Esophagus (tissue), 2 donors: ENCODE measurements at regions not wholly inside any gene's neighbourhood (a gene's known extent, or its start where the extent isn't known, plus 50 kb on each side); places are given as distances from the start of the nearest gene placed in this dataset.

Source experiments
- H3K27ac ChIP-seq, 2 donors: one replicate each; pipeline ENCODE4 v1.5.1; 2013; ENCODE audit warnings: low read depth in 2 of 2, mild to moderate bottlenecking in 2 of 2, inconsistent platforms in 1 of 2, low read length in 1 of 2, moderate library complexity in 1 of 2
- H3K27me3 ChIP-seq, 2 donors: one replicate each; pipeline ENCODE4 v1.6.1; 2013; ENCODE audit warnings: low read length in 2 of 2, control low read depth in 1 of 2, mild to moderate bottlenecking in 1 of 2; ENCODE audit not compliant: insufficient read depth in 2 of 2, control insufficient read depth in 1 of 2
- H3K36me3 ChIP-seq, 2 donors: one replicate each; pipeline ENCODE4 v1.6.1; 2013; ENCODE audit warnings: low read length in 1 of 2; ENCODE audit not compliant: control insufficient read depth in 2 of 2, insufficient read depth in 2 of 2
- H3K4me1 ChIP-seq, 2 donors: one replicate each; pipeline ENCODE4 v1.6.1; 2013; ENCODE audit warnings: low read length in 1 of 2; ENCODE audit not compliant: control insufficient read depth in 2 of 2, insufficient read depth in 2 of 2
- H3K4me3 ChIP-seq, 2 donors: one replicate each; pipeline ENCODE4 v1.5.1; 2013; ENCODE audit warnings: low read length in 2 of 2, mild to moderate bottlenecking in 2 of 2, low read depth in 1 of 2, moderate library complexity in 1 of 2
- H3K9me3 ChIP-seq, 2 donors: one replicate each; pipeline ENCODE4 v1.6.1; 2013; ENCODE audit warnings: mild to moderate bottlenecking in 2 of 2, low read depth in 1 of 2, low read length in 1 of 2, moderate library complexity in 1 of 2; ENCODE audit not compliant: control insufficient read depth in 2 of 2, insufficient read depth in 1 of 2
- whole genome bisulfite sequencing, 2 donors: extraction: QIAGEN DNeasy Blood & Tissue Kit; methylation state at CpG; one replicate each; pipeline ENCODE4 v1.1.7; 2013; 5-methylcytosine and 5-hydroxymethylcytosine counted together
- donor health status: healthy with polysubstance abuse.
- donor health status: Bipolar disorder and iron deficiency.

DNA sequence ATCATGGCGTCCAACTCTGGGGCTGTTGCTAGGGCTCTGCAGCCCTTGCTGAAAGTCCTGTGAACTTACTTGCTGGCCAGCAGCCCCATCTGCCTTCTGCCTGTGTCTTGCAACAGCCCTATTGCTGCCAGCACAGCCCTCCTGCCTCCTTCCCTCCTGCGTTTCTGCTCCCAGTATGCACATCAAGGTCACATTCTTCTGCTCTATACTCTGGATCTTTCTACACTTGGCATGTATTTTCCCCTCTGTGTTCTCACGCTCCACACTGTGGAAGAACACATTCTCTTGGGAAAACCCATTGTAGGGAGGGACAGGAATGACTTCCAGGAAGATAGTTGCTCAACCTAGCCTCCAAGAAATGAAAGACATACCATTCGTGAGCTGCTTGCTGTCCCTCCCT lies 80.9 kb upstream of the PHACTR2 start:
- H3K27ac ChIP-seq, result no peak overlapping the region
- 61 to 70% methylated on average over 4 of the region's 4 CpGs for WGBS, 2 donors
- H3K4me1 ChIP-seq, result peaks cover 2 to 4% of the 10 kb centered on the region in 2 donors
- H3K9me3 ChIP-seq, result no peaks in the 10 kb centered on the region
- no peaks in the 10 kb centered on the region for H3K36me3 ChIP-seq
- no peak overlapping the region for H3K4me3 ChIP-seq
- no peaks in the 10 kb centered on the region for H3K27me3 ChIP-seq

DNA sequence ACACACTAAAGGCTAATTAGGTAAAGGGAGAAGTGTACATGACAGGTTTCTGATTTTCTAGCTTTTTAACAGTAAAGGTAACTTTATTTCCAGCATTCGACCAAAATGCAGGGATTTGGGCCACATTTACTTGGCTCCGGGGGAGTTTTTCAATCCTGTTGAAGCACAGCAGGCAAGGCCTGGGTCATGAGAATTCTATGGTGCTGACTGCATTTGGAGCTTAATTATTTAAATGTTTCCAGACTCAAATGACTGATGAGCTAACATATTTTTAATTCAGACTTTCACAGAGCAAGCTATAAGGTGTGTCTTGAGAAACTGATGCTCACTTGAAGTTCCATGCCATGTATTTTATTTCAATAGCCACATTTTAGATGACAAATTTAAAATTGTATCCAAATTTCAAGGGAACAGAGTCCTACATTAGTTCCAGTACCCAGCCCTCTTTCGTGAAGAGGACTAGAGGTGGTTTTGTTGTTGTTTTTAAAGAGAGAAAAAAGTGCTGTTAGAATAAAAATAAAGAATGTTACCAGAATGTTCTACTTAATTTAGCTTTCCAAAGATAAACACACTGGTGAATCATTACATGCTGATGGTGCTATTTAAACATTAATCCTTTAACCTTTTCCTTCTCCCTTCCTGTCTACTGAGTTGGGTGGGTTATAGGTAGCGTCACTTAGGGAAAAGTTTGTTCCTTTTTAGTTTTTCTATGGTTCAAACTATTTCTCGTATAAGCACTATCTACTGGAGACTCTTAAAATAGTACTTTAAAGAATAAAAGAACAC lies 82.3 kb upstream of the PHACTR2 start:
- 75 to 76% methylated on average over 5 of the region's 5 CpGs for WGBS, 2 donors
- Histone ChIP-seq H3K27ac (no peak overlapping the region), H3K4me1 (peaks cover 2 to 4% of the 10 kb centered on the region in 2 donors), H3K4me3 (no peak overlapping the region), H3K9me3 (no peaks in the 10 kb centered on the region), H3K36me3 (no peaks in the 10 kb centered on the region), H3K27me3 (no peaks in the 10 kb centered on the region)

DNA sequence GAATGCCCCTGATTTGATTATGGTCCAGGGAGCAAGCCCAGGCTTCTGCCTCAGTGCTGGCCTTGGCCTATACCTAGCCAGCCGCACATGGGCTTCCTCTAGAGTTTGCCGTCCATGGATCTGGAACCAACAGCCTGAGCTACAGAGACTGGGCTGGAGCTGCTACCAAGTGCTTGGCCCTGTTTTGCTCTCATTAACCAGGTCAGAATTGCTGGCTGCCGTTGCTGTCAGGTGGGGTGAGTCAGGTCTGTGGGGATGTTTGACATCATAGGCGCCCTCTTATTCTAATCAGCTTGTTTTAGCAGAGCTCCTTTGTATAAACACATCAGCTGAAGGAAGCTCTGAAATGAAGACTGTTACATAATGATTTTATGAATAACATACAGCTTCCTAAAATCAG lies 83.1 kb upstream of the PHACTR2 start:
- H3K4me1 ChIP-seq, result peaks cover 2 to 4% of the 10 kb centered on the region in 2 donors
- H3K27me3 ChIP-seq, result no peaks in the 10 kb centered on the region
- H3K4me3 ChIP-seq, result no peak overlapping the region
- no peaks in the 10 kb centered on the region for H3K36me3 ChIP-seq
- no peaks in the 10 kb centered on the region for H3K9me3 ChIP-seq
- no peak overlapping the region for H3K27ac ChIP-seq
- 65 to 66% methylated on average over 4 of the region's 4 CpGs for WGBS, 2 donors

DNA sequence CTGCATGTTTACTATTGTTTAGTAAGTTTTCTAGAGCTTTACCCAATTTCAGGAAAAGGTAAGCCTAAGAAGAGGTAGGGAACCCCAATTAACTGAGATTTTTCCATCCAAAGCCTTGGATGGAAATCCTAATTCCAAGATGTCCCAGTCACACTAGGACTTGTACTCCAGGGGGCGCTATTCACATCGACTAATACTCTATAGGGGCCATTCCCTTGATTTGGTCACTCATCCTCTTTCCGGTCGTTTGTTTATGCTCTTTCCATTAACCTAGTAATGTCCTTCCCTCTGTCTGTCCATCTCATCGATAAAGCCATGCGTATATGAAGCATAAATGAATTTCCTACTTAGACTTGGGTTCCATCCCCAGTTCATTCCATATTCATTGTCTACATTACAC lies 80.8 kb upstream of the FUCA2 start:
- Histone ChIP-seq H3K9me3 (no peaks in the 10 kb centered on the region), H3K27me3 (no peaks in the 10 kb centered on the region), H3K4me3 (no peak overlapping the region), H3K27ac (no peak overlapping the region), H3K4me1 (peaks cover 2 to 4% of the 10 kb centered on the region in 2 donors), H3K36me3 (no peaks in the 10 kb centered on the region)
- WGBS, 2 donors, result 72 to 82% methylated on average over 6 of the region's 6 CpGs

DNA sequence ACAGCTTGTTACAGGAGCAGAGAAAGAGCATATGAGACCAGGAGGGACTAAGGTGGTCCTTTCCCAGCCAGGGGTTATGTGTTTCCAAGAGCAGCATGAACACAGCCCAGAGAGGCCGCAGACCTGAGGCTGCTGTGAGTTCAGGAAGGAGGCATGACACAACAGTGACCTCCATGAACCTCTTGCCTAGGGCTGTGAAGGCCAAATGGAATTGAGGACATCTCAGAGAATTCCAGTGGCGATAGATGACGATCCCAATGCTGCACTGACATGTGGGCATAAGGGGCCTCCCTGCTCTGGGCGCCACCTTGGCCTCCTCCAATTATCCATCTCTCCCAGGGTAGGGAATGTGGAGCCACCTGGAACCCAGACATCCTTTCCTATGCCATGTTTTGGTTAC lies 79.9 kb upstream of the FUCA2 start:
- Histone ChIP-seq H3K4me1 (peaks cover 2 to 4% of the 10 kb centered on the region in 2 donors), H3K4me3 (no peak overlapping the region), H3K9me3 (no peaks in the 10 kb centered on the region), H3K36me3 (no peaks in the 10 kb centered on the region), H3K27ac (no peak overlapping the region), H3K27me3 (no peaks in the 10 kb centered on the region)
- WGBS, 2 donors, result 94 to 98% methylated on average over 4 of the region's 4 CpGs

DNA sequence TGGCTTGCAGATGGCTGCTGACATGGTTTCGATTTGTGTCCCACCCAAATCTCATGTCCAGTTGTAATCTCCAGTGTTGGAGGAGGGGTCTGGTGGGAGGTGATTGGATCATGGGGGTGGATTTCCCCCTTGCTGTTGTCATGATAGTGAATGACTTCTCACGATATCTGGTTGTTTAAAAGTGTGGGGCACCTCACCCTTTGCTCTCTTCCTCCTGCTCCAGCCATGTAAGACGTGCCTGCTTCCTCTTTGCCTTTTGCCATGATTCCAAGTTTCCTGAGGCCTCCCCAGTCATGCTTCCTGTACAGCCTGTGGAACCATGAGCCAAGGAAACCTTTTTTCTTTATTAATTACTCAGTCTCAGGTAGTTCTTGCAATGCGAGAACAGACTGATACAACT lies 77.6 kb upstream of the FUCA2 start:
- no peaks in the 10 kb centered on the region for H3K36me3 ChIP-seq
- H3K27me3 ChIP-seq, result no peaks in the 10 kb centered on the region
- no peaks in the 10 kb centered on the region for H3K9me3 ChIP-seq
- H3K4me3 ChIP-seq, result no peak overlapping the region
- 86 to 93% methylated on average over 4 of the region's 4 CpGs for WGBS, 2 donors
- H3K4me1 ChIP-seq, result no peaks in the 10 kb centered on the region
- H3K27ac ChIP-seq, result no peak overlapping the region

DNA sequence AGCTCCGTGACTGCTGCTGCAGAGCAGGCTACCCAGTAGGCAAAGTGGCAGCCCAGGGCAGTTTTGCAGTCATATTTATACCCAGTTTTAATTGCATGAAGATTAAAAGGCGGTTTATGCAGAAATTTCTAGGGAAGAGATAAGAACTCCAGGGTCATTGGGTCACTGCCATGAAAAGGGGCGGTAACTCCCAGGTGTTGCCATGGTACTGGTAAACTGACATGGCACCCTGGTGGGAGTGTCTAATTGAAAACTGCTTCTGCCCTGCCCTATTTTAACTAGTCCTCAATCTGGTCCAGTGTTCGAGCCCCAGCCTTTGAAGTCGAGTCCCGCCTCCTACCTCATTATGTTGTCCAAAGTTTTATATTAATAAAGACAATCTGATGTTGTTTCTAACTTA lies 75.0 kb upstream of the FUCA2 start:
- WGBS, 2 donors, result 91 to 93% methylated on average over 6 of the region's 6 CpGs

DNA sequence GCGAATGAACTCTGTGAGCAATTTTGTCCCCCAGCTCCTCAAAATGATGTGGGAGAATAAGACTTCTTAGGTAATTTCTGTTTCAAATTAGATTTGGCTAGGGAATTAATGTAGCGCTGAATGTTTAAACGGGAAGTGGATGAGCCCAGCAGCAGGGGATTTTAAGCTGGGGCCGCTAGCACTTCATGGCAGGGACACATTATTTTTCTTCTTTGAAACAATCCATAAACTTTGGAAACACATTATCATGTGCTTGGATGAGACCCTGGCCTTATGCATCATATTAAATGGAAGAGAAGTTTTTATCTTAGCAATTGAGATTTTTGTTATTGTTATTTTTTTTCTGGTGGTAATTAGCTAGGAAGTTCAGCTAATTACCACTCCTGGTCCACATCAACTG lies 74.2 kb upstream of the FUCA2 start:
- H3K27me3 ChIP-seq, result no peaks in the 10 kb centered on the region
- no peak overlapping the region for H3K4me3 ChIP-seq
- no peaks in the 10 kb centered on the region for H3K9me3 ChIP-seq
- WGBS, 2 donors, result 84 to 91% methylated on average over 4 of the region's 4 CpGs
- no peak overlapping the region for H3K27ac ChIP-seq
- no peaks in the 10 kb centered on the region for H3K36me3 ChIP-seq
- peaks cover 0 to 3% of the 10 kb centered on the region in 2 donors for H3K4me1 ChIP-seq

More for the DNA sequence above, 75.0 kb upstream of the FUCA2 start:
- Histone ChIP-seq H3K36me3 (no peaks in the 10 kb centered on the region), H3K4me1 (peaks cover 0 to 2% of the 10 kb centered on the region in 2 donors), H3K9me3 (no peaks in the 10 kb centered on the region), H3K4me3 (no peak overlapping the region), H3K27me3 (no peaks in the 10 kb centered on the region), H3K27ac (no peak overlapping the region)

DNA sequence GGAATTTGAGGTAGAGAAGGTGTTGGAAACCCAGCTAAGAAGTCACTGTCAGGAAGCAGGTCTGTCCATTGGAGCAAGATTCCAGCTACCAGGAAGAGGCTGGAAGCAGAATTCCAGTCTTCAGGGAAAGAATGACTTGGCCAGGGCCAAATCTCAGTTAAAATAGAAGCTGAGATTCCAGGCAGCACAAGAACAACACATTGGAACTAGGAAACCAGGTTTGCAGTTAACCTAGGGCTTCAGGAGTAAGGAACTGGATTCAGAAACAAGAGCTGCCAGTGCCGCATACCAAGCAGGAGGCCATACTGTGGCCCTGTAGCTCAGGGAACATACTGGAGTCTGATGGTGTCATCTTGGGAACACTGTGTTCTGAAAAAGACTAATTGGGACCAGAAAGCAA lies 73.7 kb upstream of the FUCA2 start:
- Histone ChIP-seq H3K4me3 (no peak overlapping the region), H3K27me3 (no peaks in the 10 kb centered on the region), H3K4me1 (peaks cover 0 to 3% of the 10 kb centered on the region in 2 donors), H3K9me3 (no peaks in the 10 kb centered on the region), H3K36me3 (no peaks in the 10 kb centered on the region), H3K27ac (no peak overlapping the region)
- WGBS, 2 donors, result 96 to 100% methylated on average over 1 of the region's 1 CpG
